Parathyroid adenoma (tissue), 2 donors: ENCODE measurements at regions not wholly inside any gene's neighbourhood (a gene's known extent, or its start where the extent isn't known, plus 50 kb on each side); places are given as distances from the start of the nearest gene placed in this dataset.
"Not testable (repeated sequence)": the region's sequence is repeated elsewhere in the genome, so short reads cannot be mapped to it uniquely, and the experiment has no call there.

ENCODE experiments used
- H2AFZ ChIP-seq: fragments of 300-600 bp; sonication (generic); one replicate; pipeline ENCODE4 v1.7.0; 2017; ENCODE audit warnings: antibody characterized with exemption, mild to moderate bottlenecking
- H3K27ac ChIP-seq: fragments of 300-600 bp; sonication (generic); one replicate; pipeline ENCODE4 v1.7.0; 2017
- H3K27me3 ChIP-seq: fragments of 300-600 bp; sonication (generic); one replicate; pipeline ENCODE4 v1.7.0; 2017; ENCODE audit warnings: low read length; ENCODE audit not compliant: control insufficient read depth, insufficient read depth
- H3K36me3 ChIP-seq: fragments of 300-600 bp; sonication (generic); one replicate; pipeline ENCODE4 v1.7.0; 2017; ENCODE audit warnings: low read length; ENCODE audit not compliant: control insufficient read depth, insufficient read depth
- H3K4me1 ChIP-seq: fragments of 300-600 bp; sonication (generic); one replicate; pipeline ENCODE4 v1.7.0; 2017; ENCODE audit warnings: control low read depth
- H3K4me2 ChIP-seq: fragments of 300-600 bp; sonication (generic); one replicate; pipeline ENCODE4 v1.7.0; 2017; ENCODE audit warnings: low read length
- H3K4me3 ChIP-seq: fragments of 300-600 bp; sonication (generic); one replicate; pipeline ENCODE4 v1.7.0; 2017; ENCODE audit warnings: low read depth, low read length
- H3K79me2 ChIP-seq: fragments of 300-600 bp; sonication (generic); one replicate; pipeline ENCODE4 v1.7.0; 2017; ENCODE audit warnings: control low read depth
- H3K9ac ChIP-seq: fragments of 300-600 bp; sonication (generic); one replicate; pipeline ENCODE4 v1.7.0; 2017; ENCODE audit warnings: mild to moderate bottlenecking
- H3K9me3 ChIP-seq: fragments of 300-600 bp; sonication (generic); one replicate; pipeline ENCODE4 v1.7.0; 2017; ENCODE audit warnings: low read length; ENCODE audit not compliant: control insufficient read depth
- TF ChIP-seq, protein P1 (sequence below): fragments of 300-600 bp; sonication (generic); IDR thresholded peaks from one replicate; pipeline ENCODE4 v1.7.0; 2017; ENCODE audit warnings: antibody characterized with exemption, mild to moderate bottlenecking
- donor health status: primary hyperparathyroidism.

DNA sequence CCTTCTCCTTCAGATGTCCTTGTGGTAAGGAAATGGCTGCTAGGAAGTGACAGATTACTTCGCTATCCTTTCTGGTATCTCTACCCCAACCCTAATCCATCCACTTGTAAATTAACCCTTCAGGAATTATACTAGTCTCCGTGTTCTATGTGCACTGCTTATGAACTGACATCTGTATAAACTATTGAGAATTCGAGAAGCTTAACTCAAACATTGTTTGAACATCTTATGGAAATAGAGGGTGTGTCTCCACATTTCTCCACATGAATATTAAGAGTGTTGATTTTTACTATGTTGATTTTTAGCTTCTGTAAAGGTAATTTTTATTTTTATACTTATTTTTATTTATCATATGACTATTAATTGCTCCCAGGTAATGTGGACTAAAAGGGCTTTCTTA lies 457.6 kb upstream of the ZNF337 start:
- no peak overlapping the region for H3K9ac ChIP-seq
- no peaks in the 10 kb centered on the region for H3K36me3 ChIP-seq
- TF ChIP-seq, protein P1, sequence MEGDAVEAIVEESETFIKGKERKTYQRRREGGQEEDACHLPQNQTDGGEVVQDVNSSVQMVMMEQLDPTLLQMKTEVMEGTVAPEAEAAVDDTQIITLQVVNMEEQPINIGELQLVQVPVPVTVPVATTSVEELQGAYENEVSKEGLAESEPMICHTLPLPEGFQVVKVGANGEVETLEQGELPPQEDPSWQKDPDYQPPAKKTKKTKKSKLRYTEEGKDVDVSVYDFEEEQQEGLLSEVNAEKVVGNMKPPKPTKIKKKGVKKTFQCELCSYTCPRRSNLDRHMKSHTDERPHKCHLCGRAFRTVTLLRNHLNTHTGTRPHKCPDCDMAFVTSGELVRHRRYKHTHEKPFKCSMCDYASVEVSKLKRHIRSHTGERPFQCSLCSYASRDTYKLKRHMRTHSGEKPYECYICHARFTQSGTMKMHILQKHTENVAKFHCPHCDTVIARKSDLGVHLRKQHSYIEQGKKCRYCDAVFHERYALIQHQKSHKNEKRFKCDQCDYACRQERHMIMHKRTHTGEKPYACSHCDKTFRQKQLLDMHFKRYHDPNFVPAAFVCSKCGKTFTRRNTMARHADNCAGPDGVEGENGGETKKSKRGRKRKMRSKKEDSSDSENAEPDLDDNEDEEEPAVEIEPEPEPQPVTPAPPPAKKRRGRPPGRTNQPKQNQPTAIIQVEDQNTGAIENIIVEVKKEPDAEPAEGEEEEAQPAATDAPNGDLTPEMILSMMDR, result no peak
- H3K4me2 ChIP-seq, result no peak overlapping the region
- H2AFZ ChIP-seq, result no peak overlapping the region
- H3K27me3 ChIP-seq, result no peaks in the 10 kb centered on the region
- no peaks in the 10 kb centered on the region for H3K79me2 ChIP-seq
- H3K9me3 ChIP-seq, result no peaks in the 10 kb centered on the region
- no peaks in the 10 kb centered on the region for H3K4me1 ChIP-seq
- H3K27ac ChIP-seq, result no peak overlapping the region
- no peak overlapping the region for H3K4me3 ChIP-seq

DNA sequence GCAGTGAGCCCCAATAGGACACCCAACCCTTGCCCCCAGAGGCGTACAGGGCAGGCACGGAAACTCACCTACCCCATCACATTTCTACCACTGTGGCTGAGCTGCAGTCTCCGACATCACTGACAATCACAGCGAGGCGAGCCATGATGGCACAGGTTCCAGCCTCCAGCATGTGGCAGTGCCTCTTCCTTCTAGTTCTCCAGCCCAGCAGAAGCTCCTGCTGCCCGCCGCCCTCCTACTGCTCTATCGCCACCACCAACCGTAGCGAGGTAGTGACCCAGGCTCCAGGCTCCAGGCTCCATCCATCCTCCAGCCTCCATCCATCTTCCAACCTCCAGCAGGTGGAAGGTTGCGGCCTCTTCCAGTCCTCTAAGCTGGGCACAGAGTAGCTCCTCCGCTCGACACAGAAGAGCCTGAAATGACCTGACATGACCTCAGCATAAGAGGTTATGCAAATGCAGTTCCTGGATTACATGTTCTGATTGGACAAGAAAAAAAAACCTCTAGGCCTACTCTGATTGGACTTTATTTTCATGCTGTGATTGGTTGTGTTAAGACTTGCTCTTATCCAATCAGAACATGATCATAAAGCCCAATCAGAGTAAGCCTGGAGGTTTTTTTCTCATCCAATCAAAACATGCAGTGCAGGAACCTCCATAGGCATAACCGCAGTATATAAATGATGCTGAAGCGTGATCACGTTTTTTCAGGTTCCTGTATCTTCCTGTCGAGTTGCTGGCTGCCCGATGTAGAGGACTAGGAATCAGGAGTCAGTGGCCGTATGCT lies 438.9 kb upstream of the ZNF337 start:
- H3K9me3 ChIP-seq, result no peaks in the 10 kb centered on the region
- H3K27me3 ChIP-seq, result no peaks in the 10 kb centered on the region
- no peak overlapping the region for H3K4me3 ChIP-seq
- no peaks in the 10 kb centered on the region for H3K36me3 ChIP-seq
- no peak overlapping the region for H3K4me2 ChIP-seq
- TF ChIP-seq, protein P1, result no peak
- no peak overlapping the region for H3K27ac ChIP-seq
- H3K4me1 ChIP-seq, result no peaks in the 10 kb centered on the region
- H3K9ac ChIP-seq, result no peak overlapping the region
- no peak overlapping the region for H2AFZ ChIP-seq
- no peaks in the 10 kb centered on the region for H3K79me2 ChIP-seq

DNA sequence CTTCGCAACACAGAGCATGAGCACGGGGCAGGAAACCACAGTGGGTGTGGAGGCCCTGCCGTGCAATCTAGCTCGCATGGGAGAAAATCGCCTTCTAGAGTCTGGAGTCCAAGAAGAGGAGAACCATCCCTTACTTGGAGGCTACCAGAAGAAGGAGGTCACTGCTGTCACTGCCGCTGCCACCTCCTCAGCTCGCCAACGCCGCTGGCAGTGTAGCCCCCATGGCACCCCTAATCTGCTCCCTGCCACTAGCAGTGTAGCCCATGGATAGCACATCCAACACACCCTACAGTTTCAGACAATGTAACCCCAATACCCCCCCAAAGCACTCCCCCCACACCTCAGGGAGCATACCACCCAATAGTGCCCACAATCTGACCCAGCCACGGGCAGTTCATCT lies 438.0 kb upstream of the ZNF337 start:
- Histone ChIP-seq H3K4me1 (no peaks in the 10 kb centered on the region), H3K9me3 (no peaks in the 10 kb centered on the region), H3K27me3 (no peaks in the 10 kb centered on the region), H3K79me2 (no peaks in the 10 kb centered on the region), H3K4me2 (no peak overlapping the region), H3K27ac (no peak overlapping the region), H2AFZ (no peak overlapping the region), H3K36me3 (no peaks in the 10 kb centered on the region), H3K4me3 (no peak overlapping the region), H3K9ac (no peak overlapping the region)
- TF ChIP-seq, protein P1, result no peak

DNA sequence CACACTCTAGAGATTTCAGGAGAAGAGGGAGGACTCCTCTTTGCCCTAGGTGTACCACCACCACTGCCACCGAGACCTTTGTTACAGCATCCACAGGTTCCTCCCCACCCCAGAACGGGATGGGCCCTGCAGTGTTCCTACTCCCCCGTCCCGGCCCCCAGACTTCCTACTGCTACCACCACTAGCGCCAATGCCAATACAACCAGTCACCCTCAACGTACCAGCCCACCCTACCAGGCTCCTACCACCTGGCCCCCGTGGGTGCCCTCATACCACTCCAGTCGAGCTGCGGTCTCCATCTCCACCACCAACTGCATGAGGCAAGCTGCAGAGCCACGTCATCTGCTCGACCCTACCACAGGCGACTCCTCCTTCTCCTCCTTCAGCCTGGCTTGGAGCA lies 437.1 kb upstream of the ZNF337 start:
- not testable (repeated sequence) for H3K4me3 ChIP-seq, H3K4me2 ChIP-seq, H3K79me2 ChIP-seq, H3K36me3 ChIP-seq, H3K27ac ChIP-seq, H3K4me1 ChIP-seq, H3K27me3 ChIP-seq, H3K9ac ChIP-seq, H3K9me3 ChIP-seq, H2AFZ ChIP-seq

DNA sequence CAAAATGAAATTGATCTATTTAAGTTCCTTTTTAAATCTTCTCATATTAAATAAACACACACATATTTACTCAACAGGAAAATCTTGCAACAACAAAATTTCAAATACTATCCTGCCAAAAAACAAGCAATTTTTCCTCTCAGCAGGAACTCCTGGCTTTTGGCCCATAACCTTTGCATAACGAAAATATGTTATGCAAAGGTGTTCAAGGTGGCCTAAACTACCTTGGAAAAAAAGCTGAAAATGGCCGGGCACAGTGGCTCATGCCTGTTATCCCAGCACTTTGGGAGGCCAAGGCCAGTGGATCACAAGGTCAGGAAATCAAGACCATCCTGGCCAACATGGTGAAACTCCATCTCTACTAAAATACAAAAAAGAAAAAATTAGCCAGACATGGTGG lies 424.3 kb upstream of the ZNF337 start:
- H2AFZ ChIP-seq, H3K4me2 ChIP-seq, H3K4me1 ChIP-seq, H3K9ac ChIP-seq, H3K27me3 ChIP-seq, H3K27ac ChIP-seq, H3K9me3 ChIP-seq, H3K36me3 ChIP-seq, H3K79me2 ChIP-seq, H3K4me3 ChIP-seq: not testable (repeated sequence)

DNA sequence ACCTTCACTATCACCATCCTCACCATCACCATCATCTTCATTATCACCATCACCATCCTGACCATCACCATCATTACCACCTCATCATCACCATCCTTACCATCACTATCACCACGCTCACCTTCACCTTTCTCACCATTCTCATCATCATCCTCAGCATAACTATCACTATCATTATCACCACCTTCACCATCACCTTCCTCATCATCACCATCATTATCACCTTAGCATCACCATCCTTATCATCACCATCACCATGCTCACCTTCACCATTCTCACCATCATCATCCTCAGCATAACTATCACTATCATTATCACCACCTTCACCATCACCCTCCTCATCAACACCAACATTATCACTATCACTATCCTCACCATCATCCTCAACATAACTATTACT lies 397.8 kb upstream of the ZNF337 start:
- H3K27me3 ChIP-seq, H3K9ac ChIP-seq: not testable (repeated sequence)

DNA sequence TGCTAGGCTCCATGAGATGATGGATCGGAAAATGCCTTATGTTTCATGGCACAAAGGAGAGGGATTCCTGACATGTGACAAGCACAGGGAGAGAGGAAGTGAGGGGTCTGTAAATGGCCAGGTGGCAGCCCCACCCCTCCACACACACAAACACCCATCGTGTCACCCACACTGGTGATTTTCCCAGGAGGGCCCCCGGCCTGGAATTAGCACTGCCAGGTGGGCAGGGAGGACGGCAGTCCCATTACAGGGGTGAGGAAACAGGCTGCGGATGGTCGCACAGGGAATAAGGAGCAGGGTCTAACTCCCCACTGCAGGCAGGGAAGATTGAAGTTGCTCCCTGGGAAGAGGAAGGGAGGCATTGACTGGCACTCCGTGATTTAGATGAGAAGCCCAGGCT lies 395.3 kb upstream of the ZNF337 start:
- not testable (repeated sequence) for H3K79me2 ChIP-seq, H3K36me3 ChIP-seq, H3K4me2 ChIP-seq, H3K4me3 ChIP-seq, H3K9ac ChIP-seq, H2AFZ ChIP-seq, H3K9me3 ChIP-seq, H3K4me1 ChIP-seq, H3K27ac ChIP-seq, H3K27me3 ChIP-seq

More for the DNA sequence above, 397.8 kb upstream of the ZNF337 start:
- H3K36me3 ChIP-seq, H2AFZ ChIP-seq, H3K9me3 ChIP-seq, H3K4me3 ChIP-seq, H3K79me2 ChIP-seq, H3K4me1 ChIP-seq, H3K27ac ChIP-seq, H3K4me2 ChIP-seq: not testable (repeated sequence)

DNA sequence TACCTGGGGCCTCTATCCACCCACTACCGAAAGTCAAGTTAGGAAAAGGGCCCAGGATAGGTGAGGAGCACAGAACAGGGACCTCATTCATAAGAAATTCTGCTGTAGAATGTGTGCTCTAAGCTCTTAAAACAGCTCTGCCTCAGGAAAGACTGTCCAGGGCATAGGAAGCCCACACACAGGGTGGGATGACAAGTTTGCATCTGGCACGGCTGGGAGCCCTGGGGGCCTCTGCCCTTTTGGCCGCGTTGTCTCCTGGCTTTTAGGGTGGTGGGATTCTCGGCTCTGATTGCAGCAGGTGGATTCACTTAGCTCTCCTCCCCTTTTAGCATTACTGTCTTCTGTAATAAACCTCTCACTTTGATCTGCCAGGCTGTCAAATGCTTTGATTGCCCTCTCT lies 389.5 kb upstream of the ZNF337 start:
- not testable (repeated sequence) for H3K4me1 ChIP-seq, H3K4me2 ChIP-seq, H3K9ac ChIP-seq, H3K9me3 ChIP-seq, H3K36me3 ChIP-seq, H3K79me2 ChIP-seq, H3K27me3 ChIP-seq, H2AFZ ChIP-seq, H3K4me3 ChIP-seq, H3K27ac ChIP-seq

DNA sequence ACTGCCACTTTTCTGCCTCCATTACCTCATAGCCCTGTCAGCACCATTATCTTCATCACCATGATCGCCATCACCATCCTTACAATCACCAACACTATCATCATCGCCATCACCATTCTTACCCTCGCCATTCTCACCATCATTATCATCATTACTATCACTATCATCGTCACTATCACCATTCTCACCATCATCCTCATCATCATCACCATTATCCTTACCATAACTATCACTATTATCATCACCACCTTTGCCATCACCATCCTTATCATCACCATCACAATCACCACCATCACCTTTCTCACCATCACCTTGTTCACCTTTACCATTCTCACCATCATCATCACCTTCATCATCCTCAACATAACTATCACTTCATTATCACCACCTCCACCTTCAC lies 377.3 kb upstream of the ZNF337 start:
- not testable (repeated sequence) for H3K4me3 ChIP-seq, H3K79me2 ChIP-seq, H2AFZ ChIP-seq, H3K27ac ChIP-seq, H3K9ac ChIP-seq, H3K4me2 ChIP-seq, H3K9me3 ChIP-seq, H3K27me3 ChIP-seq, H3K36me3 ChIP-seq, H3K4me1 ChIP-seq
